ENCODE measurements at regions not wholly inside any gene's neighbourhood (a gene's known extent, or its start where the extent isn't known, plus 50 kb on each side); places are given as distances from the start of the nearest gene placed in this dataset.

- TF ChIP-seq, protein P1, sequence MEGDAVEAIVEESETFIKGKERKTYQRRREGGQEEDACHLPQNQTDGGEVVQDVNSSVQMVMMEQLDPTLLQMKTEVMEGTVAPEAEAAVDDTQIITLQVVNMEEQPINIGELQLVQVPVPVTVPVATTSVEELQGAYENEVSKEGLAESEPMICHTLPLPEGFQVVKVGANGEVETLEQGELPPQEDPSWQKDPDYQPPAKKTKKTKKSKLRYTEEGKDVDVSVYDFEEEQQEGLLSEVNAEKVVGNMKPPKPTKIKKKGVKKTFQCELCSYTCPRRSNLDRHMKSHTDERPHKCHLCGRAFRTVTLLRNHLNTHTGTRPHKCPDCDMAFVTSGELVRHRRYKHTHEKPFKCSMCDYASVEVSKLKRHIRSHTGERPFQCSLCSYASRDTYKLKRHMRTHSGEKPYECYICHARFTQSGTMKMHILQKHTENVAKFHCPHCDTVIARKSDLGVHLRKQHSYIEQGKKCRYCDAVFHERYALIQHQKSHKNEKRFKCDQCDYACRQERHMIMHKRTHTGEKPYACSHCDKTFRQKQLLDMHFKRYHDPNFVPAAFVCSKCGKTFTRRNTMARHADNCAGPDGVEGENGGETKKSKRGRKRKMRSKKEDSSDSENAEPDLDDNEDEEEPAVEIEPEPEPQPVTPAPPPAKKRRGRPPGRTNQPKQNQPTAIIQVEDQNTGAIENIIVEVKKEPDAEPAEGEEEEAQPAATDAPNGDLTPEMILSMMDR (IDR thresholded peaks at IDR 0.05; ENCODE audit: low read depth, low read length, missing control alignments): no peak
- in situ Hi-C loops (cut with HindIII; ENCODE audit: low sequenced_read_pairs): no loop called here
- DNase-seq (ENCODE audit: low read depth): no peak
- no peak overlapping the region for H3K4me3 ChIP-seq (ENCODE audit: low read depth, low read length)
Observed at GRCh38 chr2:107621186-107622165, 205.2 kb upstream of the RGPD4 start.

GRCh38 chr2:107622741-107623310 lies 203.9 kb upstream of the RGPD4 start:
- TF ChIP-seq, protein P1 (IDR thresholded peaks at IDR 0.05; ENCODE audit: low read depth, low read length, missing control alignments): no peak
- no peak for DNase-seq (ENCODE audit: low read depth)
- H3K4me3 ChIP-seq (ENCODE audit: low read depth, low read length): no peak overlapping the region
- in situ Hi-C loops (cut with HindIII; ENCODE audit: low sequenced_read_pairs): no loop called here

GRCh38 chr2:107625982-107626381 lies 200.7 kb upstream of the RGPD4 start:
- DNase-seq (ENCODE audit: low read depth): no peak
- in situ Hi-C loops (cut with HindIII; ENCODE audit: low sequenced_read_pairs): no loop called here
- TF ChIP-seq, protein P1 (IDR thresholded peaks at IDR 0.05; ENCODE audit: low read depth, low read length, missing control alignments): no peak
- H3K4me3 ChIP-seq (ENCODE audit: low read depth, low read length): no peak overlapping the region

DNA sequence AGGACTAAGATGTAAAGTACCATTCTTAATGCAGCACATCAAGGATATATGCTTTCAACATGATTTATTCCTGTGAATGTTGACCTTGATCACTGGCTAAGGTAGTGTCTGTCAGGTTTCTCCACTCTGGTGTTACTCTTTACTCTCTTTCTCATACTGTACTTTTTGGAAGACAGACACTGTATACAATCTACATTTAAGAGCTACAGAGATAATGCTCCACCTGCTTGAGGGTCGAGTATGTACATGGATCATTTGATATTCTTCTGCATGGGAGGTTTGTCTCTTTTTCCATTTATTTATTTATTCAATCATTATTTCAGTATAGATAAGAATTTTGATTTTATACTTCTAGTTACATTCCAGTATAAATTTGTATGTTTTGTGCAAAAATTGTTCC lies 199.5 kb upstream of the RGPD4 start:
- no peak for DNase-seq (ENCODE audit: low read depth)
- TF ChIP-seq, protein P1 (IDR thresholded peaks at IDR 0.05; ENCODE audit: low read depth, low read length, missing control alignments): no peak
- in situ Hi-C loops (cut with HindIII; ENCODE audit: low sequenced_read_pairs): no loop called here
- H3K4me3 ChIP-seq (ENCODE audit: low read depth, low read length): no peak overlapping the region

- in situ Hi-C loops (cut with HindIII; ENCODE audit: low sequenced_read_pairs): no loop called here
Observed at GRCh38 chr2:107627926-107628325, 198.8 kb upstream of the RGPD4 start.

GRCh38 chr2:107633580-107634147 lies 193.0 kb upstream of the RGPD4 start:
- in situ Hi-C loops (cut with HindIII; ENCODE audit: low sequenced_read_pairs): no loop called here
- no peak overlapping the region for H3K4me3 ChIP-seq (ENCODE audit: low read depth, low read length)
- DNase-seq (ENCODE audit: low read depth): peak; percentile 52
- TF ChIP-seq, protein P1 (IDR thresholded peaks at IDR 0.05; ENCODE audit: low read depth, low read length, missing control alignments): no peak

More at GRCh38 chr2:107627926-107628325, 198.8 kb upstream of the RGPD4 start:
- TF ChIP-seq, protein P1 (IDR thresholded peaks at IDR 0.05; ENCODE audit: low read depth, low read length, missing control alignments): no peak
- no peak for DNase-seq (ENCODE audit: low read depth)
- H3K4me3 ChIP-seq (ENCODE audit: low read depth, low read length): no peak overlapping the region

All from astrocyte of the cerebellum (primary cell).